Adrenal gland (tissue), 9 donors: ENCODE measurements at regions not wholly inside any gene's neighbourhood (a gene's known extent, or its start where the extent isn't known, plus 50 kb on each side); places are given as distances from the start of the nearest gene placed in this dataset.

ENCODE experiments used
- DNase-seq, 7 donors: peaks; one replicate each; pipeline ENCODE4 v3.0.0-alpha.2; 2019 to 2020
- H3K27ac ChIP-seq, 5 donors: fragments of 200-600 bp; sonication (generic) in 4 of 5; 1 replicate in 3 of 5; 2 replicates in 2 of 5; pipeline versions ENCODE4 v1.5.1 to v1.8.0; 2016 to 2020; ENCODE audit warnings: mild to moderate bottlenecking in 1 of 5
- H3K27me3 ChIP-seq: fragments of 200-600 bp; 2 replicates; pipeline ENCODE4 v1.8.0; 2021
- H3K36me3 ChIP-seq, 2 donors: fragments of 200-600 bp; replicated peaks in 1 of 2; 1 replicate in 1 of 2; 2 replicates in 1 of 2; pipeline versions ENCODE4 v1.5.1 to v1.8.0; 2018 to 2022
- H3K4me1 ChIP-seq, 2 donors: fragments of 200-600 bp; replicated peaks in 1 of 2; 1 replicate in 1 of 2; 2 replicates in 1 of 2; pipeline versions ENCODE4 v1.5.1 to v1.8.0; 2018 to 2021
- H3K4me3 ChIP-seq, 4 donors: fragments of 200-600 bp; sonication (generic) in 3 of 4; one replicate each; pipeline ENCODE4 v1.5.1; 2016 to 2018
- H3K9me3 ChIP-seq, 3 donors: fragments of 200-600 bp; sonication (generic) in 1 of 3; replicated peaks in 1 of 3; 1 replicate in 2 of 3; 2 replicates in 1 of 3; pipeline versions ENCODE4 v1.5.1 to v1.8.0; 2016 to 2021
- CTCF ChIP-seq, 6 experiments: fragments of 450-650 bp in 4 of 6; fragments of 200-600 bp in 2 of 6; sonication (generic) in 1 of 6; IDR thresholded peaks; 1 replicate in 5 of 6; 2 replicates in 1 of 6; pipeline versions ENCODE4 v1.5.1 to v1.8.0; 2016 to 2021; ENCODE audit warnings: antibody characterized with exemption in 6 of 6, mild to moderate bottlenecking in 2 of 6, moderate library complexity in 1 of 6
- POLR2A ChIP-seq, 2 donors: fragments of 450-650 bp; IDR thresholded peaks; one replicate each; pipeline ENCODE4 v1.6.1; 2017; ENCODE audit warnings: antibody characterized with exemption in 2 of 2, mild to moderate bottlenecking in 2 of 2, moderate library complexity in 1 of 2
- WGBS, 4 donors: extraction: QIAGEN DNeasy Blood & Tissue Kit in 2 of 4; methylation state at CpG; one replicate each; pipeline versions ENCODE4 v1.1.5 to v1.1.7; 2013 to 2017; 5-methylcytosine and 5-hydroxymethylcytosine counted together
- intact Hi-C, 2 donors: fragments of 100-400 bp; cut with DNase I; formaldehyde crosslinking; loops; one replicate each; pipeline versions ENCODE4 v1.14.1 to v1.15.0; 2022 to 2023
- donor health status: healthy with polysubstance abuse.
- donor health status: Bipolar disorder and iron deficiency.
- donor health status: DM: yes; HTN: yes; CAD: no.
- donor health status: DM: no; HTN: no; CAD: no.
- donor health status: DM: no; HTN: no; CAD: no.

- Histone ChIP-seq H3K36me3 (no peaks in the 10 kb centered on the region), H3K27me3 (no peaks in the 10 kb centered on the region), H3K27ac (no peak overlapping the region), H3K4me3 (no peak overlapping the region), H3K4me1 (no peaks in the 10 kb centered on the region), H3K9me3 (no peaks in the 10 kb centered on the region)
- no peak for TF ChIP-seq POLR2A (IDR thresholded peaks at IDR 0.05)
- TF ChIP-seq CTCF (IDR thresholded peaks at IDR 0.05): no peak
- DNase-seq: no peak
- intact Hi-C loops: no loop called here
These were observed 690.7 kb downstream of the OLFM4 start for GRCh38 chr13:53719281-53719680.

- H3K9me3 ChIP-seq: no peaks in the 10 kb centered on the region
- WGBS, 4 donors: 47 to 53% (median 52%) methylated on average over 3 of the region's 3 CpGs
- H3K4me3 ChIP-seq: no peak overlapping the region
- intact Hi-C loops: no loop called here
- no peak overlapping the region for H3K27ac ChIP-seq
- H3K27me3 ChIP-seq: no peaks in the 10 kb centered on the region
- no peaks in the 10 kb centered on the region for H3K4me1 ChIP-seq
- H3K36me3 ChIP-seq: no peaks in the 10 kb centered on the region
- DNase-seq: no peak
- no peak for TF ChIP-seq POLR2A (IDR thresholded peaks at IDR 0.05)
- no peak for TF ChIP-seq CTCF (IDR thresholded peaks at IDR 0.05)
These were observed 704.1 kb downstream of the OLFM4 start for GRCh38 chr13:53732664-53733063.

GRCh38 chr13:53743906-53744305 lies 715.3 kb downstream of the OLFM4 start:
- Histone ChIP-seq H3K27ac (no peak overlapping the region), H3K9me3 (no peaks in the 10 kb centered on the region), H3K27me3 (no peaks in the 10 kb centered on the region), H3K36me3 (no peaks in the 10 kb centered on the region), H3K4me1 (no peaks in the 10 kb centered on the region), H3K4me3 (no peak overlapping the region)
- TF ChIP-seq POLR2A (IDR thresholded peaks at IDR 0.05) (no peak), CTCF (IDR thresholded peaks at IDR 0.05) (no peak)
- WGBS, 4 donors: 81 to 89% (median 88%) methylated on average over 1 of the region's 1 CpG
- no peak for DNase-seq
- intact Hi-C loops: no loop called here

- Histone ChIP-seq H3K27me3 (no peaks in the 10 kb centered on the region), H3K9me3 (no peaks in the 10 kb centered on the region), H3K4me1 (no peaks in the 10 kb centered on the region), H3K4me3 (no peak overlapping the region), H3K27ac (no peak overlapping the region), H3K36me3 (no peaks in the 10 kb centered on the region)
- TF ChIP-seq POLR2A (IDR thresholded peaks at IDR 0.05) (no peak), CTCF (IDR thresholded peaks at IDR 0.05) (no peak)
- 79 to 100% (median 86%) methylated on average over 1 of the region's 1 CpG for WGBS, 4 donors
- DNase-seq: no peak
- intact Hi-C loops: no loop called here
These were observed 719.2 kb downstream of the OLFM4 start for GRCh38 chr13:53747825-53748224.
